ENCODE measurements at regions not wholly inside any gene's neighbourhood (a gene's known extent, or its start where the extent isn't known, plus 50 kb on each side); places are given as distances from the start of the nearest gene placed in this dataset.

- Histone ChIP-seq H3K36me3 (peaks cover 7% of the 10 kb centered on the region), H3K9me3 (peaks cover 65 to 100% of the 10 kb centered on the region in 2 donors), H3K27ac (no peak overlapping the region), H3K27me3 (no peaks in the 10 kb centered on the region), H3K4me3 (no peak overlapping the region), H3K4me1 (ENCODE audit: insufficient read depth) (no peaks in the 10 kb centered on the region)
- intact Hi-C loops (cut with DNase I), result no loop called here
- peak in 1 of 5 donors; percentile 29 for DNase-seq
- TF ChIP-seq POLR2A (IDR thresholded peaks at IDR 0.05) (no peak), EP300 (IDR thresholded peaks at IDR 0.05) (no peak)
- TF ChIP-seq, protein P1, sequence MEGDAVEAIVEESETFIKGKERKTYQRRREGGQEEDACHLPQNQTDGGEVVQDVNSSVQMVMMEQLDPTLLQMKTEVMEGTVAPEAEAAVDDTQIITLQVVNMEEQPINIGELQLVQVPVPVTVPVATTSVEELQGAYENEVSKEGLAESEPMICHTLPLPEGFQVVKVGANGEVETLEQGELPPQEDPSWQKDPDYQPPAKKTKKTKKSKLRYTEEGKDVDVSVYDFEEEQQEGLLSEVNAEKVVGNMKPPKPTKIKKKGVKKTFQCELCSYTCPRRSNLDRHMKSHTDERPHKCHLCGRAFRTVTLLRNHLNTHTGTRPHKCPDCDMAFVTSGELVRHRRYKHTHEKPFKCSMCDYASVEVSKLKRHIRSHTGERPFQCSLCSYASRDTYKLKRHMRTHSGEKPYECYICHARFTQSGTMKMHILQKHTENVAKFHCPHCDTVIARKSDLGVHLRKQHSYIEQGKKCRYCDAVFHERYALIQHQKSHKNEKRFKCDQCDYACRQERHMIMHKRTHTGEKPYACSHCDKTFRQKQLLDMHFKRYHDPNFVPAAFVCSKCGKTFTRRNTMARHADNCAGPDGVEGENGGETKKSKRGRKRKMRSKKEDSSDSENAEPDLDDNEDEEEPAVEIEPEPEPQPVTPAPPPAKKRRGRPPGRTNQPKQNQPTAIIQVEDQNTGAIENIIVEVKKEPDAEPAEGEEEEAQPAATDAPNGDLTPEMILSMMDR (IDR thresholded peaks at IDR 0.05), result no peak
- 89 to 90% (median 90%) methylated on average over 18 of the region's 18 CpGs for WGBS, 3 donors
These were observed 103.4 kb downstream of the SNRPN start for GRCh38 chr15:25058080-25058785.

- no peaks in the 10 kb centered on the region for H3K27me3 ChIP-seq
These were observed 105.1 kb downstream of the SNRPN start for GRCh38 chr15:25059698-25060471.

GRCh38 chr15:25060472-25060803, 105.7 kb downstream of the SNRPN start:
- no peak overlapping the region for H3K4me3 ChIP-seq
- no peak for TF ChIP-seq EP300 (IDR thresholded peaks at IDR 0.05)
- TF ChIP-seq, protein P1 (IDR thresholded peaks at IDR 0.05), result no peak
- no peak for TF ChIP-seq POLR2A (IDR thresholded peaks at IDR 0.05)
- intact Hi-C loops (cut with DNase I), result no loop called here
- peaks cover 7% of the 10 kb centered on the region for H3K36me3 ChIP-seq
- no peaks in the 10 kb centered on the region for H3K4me1 ChIP-seq (ENCODE audit: insufficient read depth)
- 88 to 93% (median 88%) methylated on average over 8 of the region's 8 CpGs for WGBS, 3 donors
- DNase-seq, result peak in 1 of 5 donors; percentile 18
- H3K9me3 ChIP-seq, result peaks cover 66 to 100% of the 10 kb centered on the region in 2 donors
- H3K27ac ChIP-seq, result no peak overlapping the region
- no peaks in the 10 kb centered on the region for H3K27me3 ChIP-seq

More at GRCh38 chr15:25059698-25060471, 105.1 kb downstream of the SNRPN start:
- H3K36me3 ChIP-seq, result peaks cover 7% of the 10 kb centered on the region
- TF ChIP-seq POLR2A (IDR thresholded peaks at IDR 0.05) (no peak), EP300 (IDR thresholded peaks at IDR 0.05) (no peak)
- TF ChIP-seq, protein P1 (IDR thresholded peaks at IDR 0.05), result no peak
- peak in 1 of 5 donors; percentile 8 for DNase-seq
- intact Hi-C loops (cut with DNase I), result no loop called here
- no peaks in the 10 kb centered on the region for H3K4me1 ChIP-seq (ENCODE audit: insufficient read depth)
- H3K27ac ChIP-seq, result no peak overlapping the region
- H3K9me3 ChIP-seq, result peaks cover 66 to 100% of the 10 kb centered on the region in 2 donors
- WGBS, 3 donors, result 90 to 93% (median 91%) methylated on average over 20 of the region's 20 CpGs
- H3K4me3 ChIP-seq, result no peak overlapping the region

- Histone ChIP-seq H3K9me3 (peaks cover 66 to 100% of the 10 kb centered on the region in 2 donors), H3K27ac (no peak overlapping the region), H3K4me3 (no peak overlapping the region), H3K36me3 (peaks cover 7% of the 10 kb centered on the region), H3K4me1 (ENCODE audit: insufficient read depth) (no peaks in the 10 kb centered on the region), H3K27me3 (no peaks in the 10 kb centered on the region)
- WGBS, 3 donors, result 81 to 86% (median 85%) methylated on average over 10 of the region's 10 CpGs
- TF ChIP-seq EP300 (IDR thresholded peaks at IDR 0.05), result no peak
- no peak for TF ChIP-seq POLR2A (IDR thresholded peaks at IDR 0.05)
- TF ChIP-seq, protein P1 (IDR thresholded peaks at IDR 0.05), result no peak
- DNase-seq, result peak in 1 of 5 donors; percentile 17
- intact Hi-C loops (cut with DNase I), result no loop called here
These were observed 106.3 kb downstream of the SNRPN start for GRCh38 chr15:25060996-25061620.

Measured in ovary (tissue), 7 donors.